ENCODE measurements at regions not wholly inside any gene's neighbourhood (a gene's known extent, or its start where the extent isn't known, plus 50 kb on each side); places are given as distances from the start of the nearest gene placed in this dataset.

GRCh38 chr4:153040677-153041076, 104.6 kb downstream of the FHDC1 start:
- Histone ChIP-seq H3K9me3 (ENCODE audit: control insufficient read depth, low read length) (no peaks in the 10 kb centered on the region), H2BK120ac (ENCODE audit: low read depth, low read length) (no peak overlapping the region), H3K4me2 (ENCODE audit: low read length, poor library complexity, severe bottlenecking) (no peak overlapping the region), H3K23ac (ENCODE audit: low read length in 2 of 2) (no peak overlapping the region), H2AK5ac (ENCODE audit: low read length, severe bottlenecking) (no peak overlapping the region), H3K4me1 (ENCODE audit: control insufficient read depth, insufficient read depth, low read depth, low read length) (no peaks in the 10 kb centered on the region), H2BK5ac (ENCODE audit: low read depth, low read length, poor library complexity, severe bottlenecking) (no peak overlapping the region), H3K14ac (ENCODE audit: low read length in 2 of 2) (no peak overlapping the region), H3K18ac (ENCODE audit: low read depth in 1 of 2, low read length in 2 of 2) (no peak overlapping the region), H2BK12ac (ENCODE audit: low read length in 2 of 2) (no peak overlapping the region), H4K8ac (ENCODE audit: low read length) (no peak overlapping the region), H3K4me3 (ENCODE audit: insufficient read depth in 1 of 2, low read depth in 1 of 2, low read length in 2 of 2) (no peak overlapping the region), H3K4ac (ENCODE audit: low read depth in 1 of 2, low read length in 2 of 2) (no peak overlapping the region), H3K27ac (ENCODE audit: low read length, poor library complexity, severe bottlenecking) (no peak overlapping the region), H3K79me1 (replicated peaks; ENCODE audit: low read length, poor library complexity, severe bottlenecking) (no peaks in the 10 kb centered on the region), H4K91ac (ENCODE audit: low read length) (no peak overlapping the region), H3K27me3 (ENCODE audit: control insufficient read depth in 1 of 2, insufficient read depth in 1 of 2, low read length in 2 of 2) (peaks cover 0 to 47% of the 10 kb centered on the region in 2 experiments), H2AFZ (ENCODE audit: low read depth, low read length) (no peak overlapping the region), H2BK15ac (ENCODE audit: low read depth, poor library complexity, severe bottlenecking) (no peak overlapping the region), H3K9ac (ENCODE audit: low read length) (no peak overlapping the region), H3K36me3 (ENCODE audit: control insufficient read depth in 1 of 2, insufficient read depth in 2 of 2, low read depth in 1 of 2, low read length in 2 of 2) (no peaks in the 10 kb centered on the region)
- WGBS, result 87% methylated on average over 5 of the region's 6 CpGs
- no peak for DNase-seq

- peaks cover 0 to 41% of the 10 kb centered on the region in 2 experiments for H3K27me3 ChIP-seq (ENCODE audit: control insufficient read depth in 1 of 2, insufficient read depth in 1 of 2, low read length in 2 of 2)
- no peak overlapping the region for H3K14ac ChIP-seq (ENCODE audit: low read length in 2 of 2)
- H2BK12ac ChIP-seq (ENCODE audit: low read length in 2 of 2), result no peak overlapping the region
- no peak overlapping the region for H3K23ac ChIP-seq (ENCODE audit: low read length in 2 of 2)
- no peak overlapping the region for H3K4ac ChIP-seq (ENCODE audit: low read depth in 1 of 2, low read length in 2 of 2)
- no peaks in the 10 kb centered on the region for H3K4me1 ChIP-seq (ENCODE audit: control insufficient read depth, insufficient read depth, low read depth, low read length)
- H3K79me1 ChIP-seq (replicated peaks; ENCODE audit: low read length, poor library complexity, severe bottlenecking), result no peaks in the 10 kb centered on the region
- WGBS, result no CpG with 5 or more reads among the region's 1 CpG
- no peak overlapping the region for H3K27ac ChIP-seq (ENCODE audit: low read length, poor library complexity, severe bottlenecking)
- no peak overlapping the region for H4K91ac ChIP-seq (ENCODE audit: low read length)
- no peaks in the 10 kb centered on the region for H3K9me3 ChIP-seq (ENCODE audit: control insufficient read depth, low read length)
- H3K36me3 ChIP-seq (ENCODE audit: control insufficient read depth in 1 of 2, insufficient read depth in 2 of 2, low read depth in 1 of 2, low read length in 2 of 2), result no peaks in the 10 kb centered on the region
- no peak overlapping the region for H3K9ac ChIP-seq (ENCODE audit: low read length)
- no peak overlapping the region for H2BK120ac ChIP-seq (ENCODE audit: low read depth, low read length)
- H2AK5ac ChIP-seq (ENCODE audit: low read length, severe bottlenecking), result no peak overlapping the region
- no peak for DNase-seq
- no peak overlapping the region for H3K4me3 ChIP-seq (ENCODE audit: insufficient read depth in 1 of 2, low read depth in 1 of 2, low read length in 2 of 2)
- no peak overlapping the region for H3K4me2 ChIP-seq (ENCODE audit: low read length, poor library complexity, severe bottlenecking)
- H4K8ac ChIP-seq (ENCODE audit: low read length), result no peak overlapping the region
- H2BK5ac ChIP-seq (ENCODE audit: low read depth, low read length, poor library complexity, severe bottlenecking), result no peak overlapping the region
- no peak overlapping the region for H2BK15ac ChIP-seq (ENCODE audit: low read depth, poor library complexity, severe bottlenecking)
- H2AFZ ChIP-seq (ENCODE audit: low read depth, low read length), result no peak overlapping the region
- no peak overlapping the region for H3K18ac ChIP-seq (ENCODE audit: low read depth in 1 of 2, low read length in 2 of 2)
Observed at GRCh38 chr4:153044036-153044435, 107.9 kb downstream of the FHDC1 start.

DNA sequence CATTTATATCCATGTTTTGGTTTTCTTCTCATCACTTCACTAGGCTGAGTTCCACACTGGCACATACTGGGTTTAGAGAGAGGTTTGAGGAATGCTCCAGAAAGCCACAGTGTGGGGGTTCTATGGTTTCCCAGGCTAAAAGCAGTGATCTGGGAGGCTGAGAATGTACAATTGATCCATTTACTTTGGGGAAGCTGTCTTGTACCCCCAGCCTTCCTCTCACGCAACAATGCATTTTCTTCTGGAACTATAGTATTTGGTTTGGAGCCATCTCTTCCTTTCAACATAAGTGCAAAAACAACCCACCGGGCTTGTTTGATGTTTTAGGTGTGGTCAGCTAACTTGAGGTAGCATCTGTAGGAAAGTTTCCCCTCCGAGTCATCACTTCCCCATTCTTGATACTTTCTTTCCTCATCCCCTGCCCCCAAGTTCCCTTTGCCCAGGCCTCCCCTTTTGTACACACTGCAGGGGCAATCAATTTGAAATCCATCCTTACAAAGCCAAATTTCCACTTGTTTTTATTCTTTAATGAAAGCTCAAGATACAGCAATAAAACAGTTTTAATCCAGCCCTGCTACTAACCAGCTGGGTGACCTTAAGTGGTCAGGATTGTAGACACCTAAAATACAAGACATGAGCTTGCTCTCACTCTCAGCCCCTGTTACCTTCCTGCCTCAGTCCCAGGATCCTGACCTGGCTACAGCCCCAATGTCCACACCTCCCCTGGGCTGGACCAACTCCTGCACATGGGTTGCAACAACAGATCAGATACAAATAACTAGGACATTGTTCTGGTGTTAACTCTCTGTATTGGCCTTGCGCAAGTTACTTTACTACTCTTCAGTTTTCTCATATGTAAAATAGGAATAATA, 109.2 kb downstream of the FHDC1 start:
- DNase-seq, result no peak
- no peak overlapping the region for H3K4ac ChIP-seq (ENCODE audit: low read depth in 1 of 2, low read length in 2 of 2)
- WGBS, result 89% methylated on average over 2 of the region's 4 CpGs
- H2BK120ac ChIP-seq (ENCODE audit: low read depth, low read length), result no peak overlapping the region
- H3K36me3 ChIP-seq (ENCODE audit: control insufficient read depth in 1 of 2, insufficient read depth in 2 of 2, low read depth in 1 of 2, low read length in 2 of 2), result no peaks in the 10 kb centered on the region
- H2AFZ ChIP-seq (ENCODE audit: low read depth, low read length), result no peak overlapping the region
- H2BK15ac ChIP-seq (ENCODE audit: low read depth, poor library complexity, severe bottlenecking), result no peak overlapping the region
- no peak overlapping the region for H2BK12ac ChIP-seq (ENCODE audit: low read length in 2 of 2)
- no peak overlapping the region for H3K27ac ChIP-seq (ENCODE audit: low read length, poor library complexity, severe bottlenecking)
- H2AK5ac ChIP-seq (ENCODE audit: low read length, severe bottlenecking), result no peak overlapping the region
- no peaks in the 10 kb centered on the region for H3K79me1 ChIP-seq (replicated peaks; ENCODE audit: low read length, poor library complexity, severe bottlenecking)
- no peak overlapping the region for H3K23ac ChIP-seq (ENCODE audit: low read length in 2 of 2)
- no peak overlapping the region for H3K18ac ChIP-seq (ENCODE audit: low read depth in 1 of 2, low read length in 2 of 2)
- H3K9me3 ChIP-seq (ENCODE audit: control insufficient read depth, low read length), result no peaks in the 10 kb centered on the region
- no peak overlapping the region for H4K91ac ChIP-seq (ENCODE audit: low read length)
- H3K9ac ChIP-seq (ENCODE audit: low read length), result no peak overlapping the region
- H2BK5ac ChIP-seq (ENCODE audit: low read depth, low read length, poor library complexity, severe bottlenecking), result no peak overlapping the region
- H3K27me3 ChIP-seq (ENCODE audit: control insufficient read depth in 1 of 2, insufficient read depth in 1 of 2, low read length in 2 of 2), result peaks cover 0 to 32% of the 10 kb centered on the region in 2 experiments
- H4K8ac ChIP-seq (ENCODE audit: low read length), result no peak overlapping the region
- H3K14ac ChIP-seq (ENCODE audit: low read length in 2 of 2), result no peak overlapping the region
- no peak overlapping the region for H3K4me3 ChIP-seq (ENCODE audit: insufficient read depth in 1 of 2, low read depth in 1 of 2, low read length in 2 of 2)
- H3K4me1 ChIP-seq (ENCODE audit: control insufficient read depth, insufficient read depth, low read depth, low read length), result no peaks in the 10 kb centered on the region
- H3K4me2 ChIP-seq (ENCODE audit: low read length, poor library complexity, severe bottlenecking), result no peak overlapping the region

DNA sequence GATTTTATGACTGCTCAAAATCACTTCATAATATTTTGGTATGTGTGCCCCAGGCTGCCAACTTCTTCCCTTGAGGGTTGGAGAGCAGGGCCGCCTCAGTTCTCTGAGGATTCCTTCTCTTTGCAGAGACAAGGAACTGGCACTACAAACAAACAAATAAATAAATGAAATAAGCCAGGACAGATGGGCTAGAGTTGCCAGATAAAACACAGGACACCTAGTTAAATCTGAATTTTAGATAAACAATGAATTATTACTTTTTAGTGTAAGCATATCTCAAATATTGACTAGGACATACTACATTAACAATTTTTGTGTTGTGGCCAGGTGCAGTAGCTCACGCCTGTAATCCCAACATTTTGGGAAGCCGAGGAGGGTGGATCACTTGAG, 122.5 kb downstream of the FHDC1 start:
- Histone ChIP-seq H3K9me3 (ENCODE audit: control insufficient read depth, low read length) (peaks cover 6% of the 10 kb centered on the region), H3K36me3 (ENCODE audit: control insufficient read depth in 1 of 2, insufficient read depth in 2 of 2, low read depth in 1 of 2, low read length in 2 of 2) (no peaks in the 10 kb centered on the region), H3K14ac (ENCODE audit: low read length in 2 of 2) (no peak overlapping the region), H4K8ac (ENCODE audit: low read length) (no peak overlapping the region), H3K4me3 (ENCODE audit: insufficient read depth in 1 of 2, low read depth in 1 of 2, low read length in 2 of 2) (no peak overlapping the region), H4K91ac (ENCODE audit: low read length) (no peak overlapping the region), H3K9ac (ENCODE audit: low read length) (no peak overlapping the region), H3K79me1 (replicated peaks; ENCODE audit: low read length, poor library complexity, severe bottlenecking) (no peaks in the 10 kb centered on the region), H3K27me3 (ENCODE audit: control insufficient read depth in 1 of 2, insufficient read depth in 1 of 2, low read length in 2 of 2) (peaks cover 11 to 58% of the 10 kb centered on the region in 2 experiments), H2BK5ac (ENCODE audit: low read depth, low read length, poor library complexity, severe bottlenecking) (no peak overlapping the region), H3K4me2 (ENCODE audit: low read length, poor library complexity, severe bottlenecking) (no peak overlapping the region), H3K18ac (ENCODE audit: low read depth in 1 of 2, low read length in 2 of 2) (no peak overlapping the region), H2BK12ac (ENCODE audit: low read length in 2 of 2) (no peak overlapping the region), H3K4ac (ENCODE audit: low read depth in 1 of 2, low read length in 2 of 2) (no peak overlapping the region), H3K23ac (ENCODE audit: low read length in 2 of 2) (no peak overlapping the region), H2AFZ (ENCODE audit: low read depth, low read length) (no peak overlapping the region), H2BK120ac (ENCODE audit: low read depth, low read length) (no peak overlapping the region), H3K27ac (ENCODE audit: low read length, poor library complexity, severe bottlenecking) (no peak overlapping the region), H2BK15ac (ENCODE audit: low read depth, poor library complexity, severe bottlenecking) (no peak overlapping the region), H3K4me1 (ENCODE audit: control insufficient read depth, insufficient read depth, low read depth, low read length) (peaks cover 1% of the 10 kb centered on the region), H2AK5ac (ENCODE audit: low read length, severe bottlenecking) (no peak overlapping the region)
- DNase-seq, result no peak
- WGBS, result 90% methylated on average over 2 of the region's 3 CpGs

All from mesenchymal stem cell (in vitro differentiated cells and primary cell).